ENCODE measurements at regions not wholly inside any gene's neighbourhood (a gene's known extent, or its start where the extent isn't known, plus 50 kb on each side); places are given as distances from the start of the nearest gene placed in this dataset.

GRCh38 chr6:148104131-148104530 lies 238.5 kb upstream of the SASH1 start:
- Histone ChIP-seq H3K36me3 (ENCODE audit: insufficient read depth, low read length) (no peaks in the 10 kb centered on the region), H3K79me2 (ENCODE audit: insufficient read depth, low read length) (no peaks in the 10 kb centered on the region), H3K27ac (ENCODE audit: low read depth, low read length) (no peak overlapping the region), H4K20me1 (ENCODE audit: insufficient read depth, low read length) (no peaks in the 10 kb centered on the region), H3K27me3 (ENCODE audit: insufficient read depth, low read length) (no peaks in the 10 kb centered on the region), H3K4me1 (ENCODE audit: insufficient read depth, low read length) (no peaks in the 10 kb centered on the region), H2AFZ (ENCODE audit: low read depth, low read length) (no peak overlapping the region), H3K9me3 (ENCODE audit: insufficient read depth, low read depth, low read length) (no peaks in the 10 kb centered on the region), H3K4me3 (ENCODE audit: insufficient read depth, low read depth, low read length) (no peak overlapping the region), H3K9ac (ENCODE audit: low read length) (no peak overlapping the region), H3K4me2 (ENCODE audit: low read length) (no peak overlapping the region)
- Mint-ChIP-seq H3K36me3 (ENCODE audit: low read depth, unreplicated experiment) (no peaks in the 10 kb centered on the region), H3K4me3 (ENCODE audit: unreplicated experiment) (no peak overlapping the region), H3K9me3 (ENCODE audit: unreplicated experiment) (no peaks in the 10 kb centered on the region), H3K27me3 (ENCODE audit: low read depth, unreplicated experiment) (no peaks in the 10 kb centered on the region), H3K4me1 (ENCODE audit: low read depth, unreplicated experiment) (peaks cover 3% of the 10 kb centered on the region), H3K27ac (ENCODE audit: unreplicated experiment) (no peak overlapping the region)
- FAIRE-seq (no peak), DNase-seq (ENCODE audit: low read depth) (no peak)
- TF ChIP-seq EZH2 (IDR thresholded peaks at IDR 0.05; ENCODE audit: insufficient read depth, low read length) (no peak), CTCF (IDR thresholded peaks at IDR 0.05; ENCODE audit: insufficient read depth, low read depth, low read length) (no peak)

- H2AFZ ChIP-seq (ENCODE audit: low read depth, low read length) = no peak overlapping the region
- H3K4me1 ChIP-seq (ENCODE audit: insufficient read depth, low read length) = no peaks in the 10 kb centered on the region
- H3K9me3 ChIP-seq (ENCODE audit: insufficient read depth, low read depth, low read length) = no peaks in the 10 kb centered on the region
- H3K4me3 ChIP-seq (ENCODE audit: insufficient read depth, low read depth, low read length) = no peak overlapping the region
- no peaks in the 10 kb centered on the region for H3K27me3 ChIP-seq (ENCODE audit: insufficient read depth, low read length)
- no peak overlapping the region for H3K4me3 Mint-ChIP-seq (ENCODE audit: unreplicated experiment)
- no peak overlapping the region for H3K4me2 ChIP-seq (ENCODE audit: low read length)
- DNase-seq (ENCODE audit: low read depth) (no peak), FAIRE-seq (no peak)
- no peaks in the 10 kb centered on the region for H3K79me2 ChIP-seq (ENCODE audit: insufficient read depth, low read length)
- H3K27ac Mint-ChIP-seq (ENCODE audit: unreplicated experiment) = no peak overlapping the region
- H3K27me3 Mint-ChIP-seq (ENCODE audit: low read depth, unreplicated experiment) = no peaks in the 10 kb centered on the region
- no peaks in the 10 kb centered on the region for H3K36me3 Mint-ChIP-seq (ENCODE audit: low read depth, unreplicated experiment)
- H4K20me1 ChIP-seq (ENCODE audit: insufficient read depth, low read length) = no peaks in the 10 kb centered on the region
- H3K4me1 Mint-ChIP-seq (ENCODE audit: low read depth, unreplicated experiment) = peaks cover 3% of the 10 kb centered on the region
- no peak overlapping the region for H3K9ac ChIP-seq (ENCODE audit: low read length)
- no peak overlapping the region for H3K27ac ChIP-seq (ENCODE audit: low read depth, low read length)
- TF ChIP-seq CTCF (IDR thresholded peaks at IDR 0.05; ENCODE audit: insufficient read depth, low read depth, low read length) (no peak), EZH2 (IDR thresholded peaks at IDR 0.05; ENCODE audit: insufficient read depth, low read length) (no peak)
- no peaks in the 10 kb centered on the region for H3K9me3 Mint-ChIP-seq (ENCODE audit: unreplicated experiment)
- H3K36me3 ChIP-seq (ENCODE audit: insufficient read depth, low read length) = no peaks in the 10 kb centered on the region
Observed at GRCh38 chr6:148105695-148106094, 236.9 kb upstream of the SASH1 start.

- no peak overlapping the region for H3K9ac ChIP-seq (ENCODE audit: low read length)
- H3K36me3 Mint-ChIP-seq (ENCODE audit: low read depth, unreplicated experiment) = no peaks in the 10 kb centered on the region
- no peak overlapping the region for H3K4me2 ChIP-seq (ENCODE audit: low read length)
- DNase-seq (ENCODE audit: low read depth) = no peak
- peaks cover 1% of the 10 kb centered on the region for H3K4me1 Mint-ChIP-seq (ENCODE audit: low read depth, unreplicated experiment)
- no peaks in the 10 kb centered on the region for H3K36me3 ChIP-seq (ENCODE audit: insufficient read depth, low read length)
- H3K27me3 ChIP-seq (ENCODE audit: insufficient read depth, low read length) = no peaks in the 10 kb centered on the region
- FAIRE-seq = no peak
- H3K4me3 ChIP-seq (ENCODE audit: insufficient read depth, low read depth, low read length) = no peak overlapping the region
- TF ChIP-seq CTCF (IDR thresholded peaks at IDR 0.05; ENCODE audit: insufficient read depth, low read depth, low read length) (no peak), EZH2 (IDR thresholded peaks at IDR 0.05; ENCODE audit: insufficient read depth, low read length) (no peak)
- H3K27ac ChIP-seq (ENCODE audit: low read depth, low read length) = no peak overlapping the region
- no peaks in the 10 kb centered on the region for H3K4me1 ChIP-seq (ENCODE audit: insufficient read depth, low read length)
- no peak overlapping the region for H3K4me3 Mint-ChIP-seq (ENCODE audit: unreplicated experiment)
- no peaks in the 10 kb centered on the region for H3K9me3 ChIP-seq (ENCODE audit: insufficient read depth, low read depth, low read length)
- H2AFZ ChIP-seq (ENCODE audit: low read depth, low read length) = no peak overlapping the region
- H3K9me3 Mint-ChIP-seq (ENCODE audit: unreplicated experiment) = no peaks in the 10 kb centered on the region
- no peaks in the 10 kb centered on the region for H3K27me3 Mint-ChIP-seq (ENCODE audit: low read depth, unreplicated experiment)
- H4K20me1 ChIP-seq (ENCODE audit: insufficient read depth, low read length) = no peaks in the 10 kb centered on the region
- H3K27ac Mint-ChIP-seq (ENCODE audit: unreplicated experiment) = no peak overlapping the region
- no peaks in the 10 kb centered on the region for H3K79me2 ChIP-seq (ENCODE audit: insufficient read depth, low read length)
Observed at GRCh38 chr6:148107911-148108310, 234.7 kb upstream of the SASH1 start.

All from astrocyte (in vitro differentiated cells and primary cell).